AG04450 (cell line): ENCODE measurements at regions not wholly inside any gene's neighbourhood (a gene's known extent, or its start where the extent isn't known, plus 50 kb on each side); places are given as distances from the start of the nearest gene placed in this dataset.

Experiments used
- CTCF ChIA-PET: fragments of 300-600, 350-600 bp; formaldehyde crosslinking; extraction: SDS; loops from one replicate; lab custom pipeline; 2022; ENCODE audit warnings: antibody characterized with exemption, inconsistent platforms; lab: Charles Lee
- POLR2A ChIA-PET: fragments of 350-600 bp; formaldehyde crosslinking; extraction: SDS; loops from one replicate; lab custom pipeline; 2021; ENCODE audit warnings: antibody characterized with exemption, inconsistent platforms; lab: Yijun Ruan, JAX
- DNase-seq: peaks from one replicate; pipeline ENCODE4 v3.0.0-alpha.2; 2011; ENCODE audit warnings: low read depth, low spot score
- H3K27ac ChIP-seq: one replicate; pipeline ENCODE4 v1.5.1; 2012; ENCODE audit warnings: low read depth, low read length, control low read depth
- H3K27me3 ChIP-seq: one replicate; pipeline ENCODE4 v1.6.0; 2012; ENCODE audit warnings: low read length; ENCODE audit not compliant: control insufficient read depth, insufficient read depth
- H3K4me3 ChIP-seq: 2 replicates; pipeline ENCODE4 v1.5.1; 2011; ENCODE audit warnings: mild to moderate bottlenecking, low read depth, low read length, control low read depth
- H3K9me3 ChIP-seq: 2 replicates; pipeline ENCODE4 v1.5.1; 2012; ENCODE audit warnings: low read length; ENCODE audit not compliant: control insufficient read depth, insufficient read depth
- CTCF ChIP-seq: IDR thresholded peaks from 2 replicates; pipeline ENCODE4 v1.5.1; 2011; ENCODE audit warnings: low read depth, low read length, control low read depth, inconsistent platforms

GRCh38 chr1:38444770-38445442, 398.3 kb upstream of the POU3F1 start:
- Histone ChIP-seq H3K27me3 (no peaks in the 10 kb centered on the region), H3K27ac (no peak overlapping the region), H3K4me3 (no peak overlapping the region), H3K9me3 (no peaks in the 10 kb centered on the region)
- POLR2A ChIA-PET, result no interaction called here
- CTCF ChIA-PET, result no interaction called here
- no peak for DNase-seq
- TF ChIP-seq CTCF, result no peak

- Histone ChIP-seq H3K27me3 (no peaks in the 10 kb centered on the region), H3K27ac (no peak overlapping the region), H3K4me3 (no peak overlapping the region), H3K9me3 (no peaks in the 10 kb centered on the region)
- ChIA-PET CTCF (no interaction called here), POLR2A (no interaction called here)
- TF ChIP-seq CTCF, result no peak
- DNase-seq, result peak; percentile 4
Measured at GRCh38 chr1:38444311-38444710, 397.7 kb upstream of the POU3F1 start.

- Histone ChIP-seq H3K4me3 (no peak overlapping the region), H3K9me3 (no peaks in the 10 kb centered on the region), H3K27ac (no peak overlapping the region), H3K27me3 (no peaks in the 10 kb centered on the region)
- DNase-seq, result no peak
- CTCF ChIA-PET, result no interaction called here
- POLR2A ChIA-PET, result no interaction called here
- no peak for TF ChIP-seq CTCF
Measured at GRCh38 chr1:38440402-38440801, 393.8 kb upstream of the POU3F1 start.

- H3K27me3 ChIP-seq, result no peaks in the 10 kb centered on the region
- H3K9me3 ChIP-seq, result no peaks in the 10 kb centered on the region
- H3K4me3 ChIP-seq, result no peak overlapping the region
- H3K27ac ChIP-seq, result no peak overlapping the region
- TF ChIP-seq CTCF, result no peak
- CTCF ChIA-PET, result no interaction called here
- POLR2A ChIA-PET, result no interaction called here
- DNase-seq, result no peak
Measured at GRCh38 chr1:38436749-38437148, 390.2 kb upstream of the POU3F1 start.

- Histone ChIP-seq H3K27me3 (no peaks in the 10 kb centered on the region), H3K9me3 (no peaks in the 10 kb centered on the region), H3K4me3 (no peak overlapping the region), H3K27ac (no peak overlapping the region)
- CTCF ChIA-PET, result no interaction called here
- TF ChIP-seq CTCF, result no peak
- no peak for DNase-seq
- POLR2A ChIA-PET, result no interaction called here
Measured at GRCh38 chr1:38436006-38436405, 389.4 kb upstream of the POU3F1 start.
